SK-N-SH treated with all-trans-retinoic acid at 6 μM for 48 hours (cell line): ENCODE measurements at regions not wholly inside any gene's neighbourhood (a gene's known extent, or its start where the extent isn't known, plus 50 kb on each side); places are given as distances from the start of the nearest gene placed in this dataset.

Source experiments
- ATAC-seq: fragments of 200-7000 bp; cut with Tn5 transposase; 3 replicates; pipeline ENCODE4 v1.9.1; 2020; ENCODE audit warnings: mild to moderate bottlenecking, moderate library complexity
- ARNTL ChIP-seq: fragments of 450-650 bp; formaldehyde crosslinking; IDR thresholded peaks from 2 replicates; pipeline ENCODE4 v1.5.0; 2020; ENCODE audit warnings: low read depth, mild to moderate bottlenecking, moderate library complexity, borderline replicate concordance
- BACH2 ChIP-seq: fragments of 250-450 bp; sonication (Bioruptor Pico); IDR thresholded peaks from 2 replicates; pipeline ENCODE4 v1.9.0; 2021; ENCODE audit warnings: mild to moderate bottlenecking, borderline replicate concordance
- CSDC2 ChIP-seq: fragments of 250-450 bp; sonication (Bioruptor Pico); IDR thresholded peaks from 2 replicates; pipeline ENCODE4 v1.5.0; 2020; ENCODE audit warnings: mild to moderate bottlenecking, moderate library complexity
- GLIS3 ChIP-seq: fragments of 250-450 bp; sonication (Bioruptor Pico); IDR thresholded peaks from 2 replicates; pipeline ENCODE4 v1.5.0; 2020; ENCODE audit warnings: mild to moderate bottlenecking, moderate library complexity
- ISL1 ChIP-seq: fragments of 250-450 bp; sonication (Bioruptor Pico); IDR thresholded peaks from 2 replicates; pipeline ENCODE4 v2.1.2; 2022; ENCODE audit warnings: mild to moderate bottlenecking, moderate library complexity
- OSR1 ChIP-seq: fragments of 250-450 bp; sonication (Bioruptor Pico); IDR thresholded peaks from 2 replicates; pipeline ENCODE4 v1.8.0; 2022; ENCODE audit warnings: moderate library complexity, mild to moderate bottlenecking, inconsistent platforms
- POU6F1 ChIP-seq: fragments of 250-450 bp; sonication (Bioruptor Pico); IDR thresholded peaks from 2 replicates; pipeline ENCODE4 v1.8.0; 2021; ENCODE audit warnings: low read depth, mild to moderate bottlenecking, moderate library complexity, borderline replicate concordance
- PPARA ChIP-seq: fragments of 250-450 bp; sonication (Bioruptor Pico); IDR thresholded peaks from 2 replicates; pipeline ENCODE4 v1.5.0; 2020; ENCODE audit warnings: mild to moderate bottlenecking, borderline replicate concordance
- RARB ChIP-seq: fragments of 250-450 bp; sonication (Bioruptor Pico); IDR thresholded peaks from 2 replicates; pipeline ENCODE4 v1.8.0; 2021; ENCODE audit warnings: mild to moderate bottlenecking, moderate library complexity
- SNAI2 ChIP-seq: fragments of 250-450 bp; sonication (Bioruptor Pico); IDR thresholded peaks from 2 replicates; pipeline ENCODE4 v1.5.0; 2020; ENCODE audit warnings: mild to moderate bottlenecking, moderate library complexity
- TCF4 ChIP-seq: fragments of 250-450 bp; sonication (Bioruptor Pico); IDR thresholded peaks from 2 replicates; pipeline ENCODE4 v1.8.0; 2021; ENCODE audit warnings: mild to moderate bottlenecking, moderate library complexity, borderline replicate concordance
- TOX ChIP-seq: fragments of 250-450 bp; sonication (Bioruptor Pico); IDR thresholded peaks from 2 replicates; pipeline ENCODE4 v1.8.0; 2021; ENCODE audit warnings: mild to moderate bottlenecking, moderate library complexity, borderline replicate concordance
- TSHZ2 ChIP-seq: fragments of 250-450 bp; sonication (Bioruptor Pico); IDR thresholded peaks from 2 replicates; pipeline ENCODE4 v1.5.0; 2020; ENCODE audit warnings: mild to moderate bottlenecking, moderate library complexity
- ZC3H10 ChIP-seq: fragments of 250-450 bp; sonication (Bioruptor Pico); IDR thresholded peaks from 2 replicates; pipeline ENCODE4 v1.5.1; 2021; ENCODE audit warnings: mild to moderate bottlenecking, moderate library complexity
- ZFP3 ChIP-seq: fragments of 250-450 bp; sonication (Bioruptor Pico); IDR thresholded peaks from 2 replicates; pipeline ENCODE4 v1.5.0; 2020; ENCODE audit warnings: mild to moderate bottlenecking, moderate library complexity
- ZFP30 ChIP-seq: fragments of 450-650 bp; formaldehyde crosslinking; IDR thresholded peaks from 2 replicates; pipeline ENCODE4 v1.5.0; 2022; ENCODE audit warnings: mild to moderate bottlenecking, moderate library complexity
- ZNF565 ChIP-seq: fragments of 450-650 bp; formaldehyde crosslinking; conservative IDR thresholded peaks from 2 replicates; pipeline ENCODE4 v1.5.0; 2020; ENCODE audit warnings: low read depth, mild to moderate bottlenecking, moderate library complexity
- ZNF8 ChIP-seq: fragments of 450-650 bp; formaldehyde crosslinking; IDR thresholded peaks from 2 replicates; pipeline ENCODE4 v1.5.0; 2020; ENCODE audit warnings: mild to moderate bottlenecking, moderate library complexity
- TF ChIP-seq, protein P1 (sequence below): fragments of 250-450 bp; sonication (Bioruptor Pico); IDR thresholded peaks from 2 replicates; pipeline ENCODE4 v1.8.0; 2020; ENCODE audit warnings: mild to moderate bottlenecking, moderate library complexity, borderline replicate concordance

DNA sequence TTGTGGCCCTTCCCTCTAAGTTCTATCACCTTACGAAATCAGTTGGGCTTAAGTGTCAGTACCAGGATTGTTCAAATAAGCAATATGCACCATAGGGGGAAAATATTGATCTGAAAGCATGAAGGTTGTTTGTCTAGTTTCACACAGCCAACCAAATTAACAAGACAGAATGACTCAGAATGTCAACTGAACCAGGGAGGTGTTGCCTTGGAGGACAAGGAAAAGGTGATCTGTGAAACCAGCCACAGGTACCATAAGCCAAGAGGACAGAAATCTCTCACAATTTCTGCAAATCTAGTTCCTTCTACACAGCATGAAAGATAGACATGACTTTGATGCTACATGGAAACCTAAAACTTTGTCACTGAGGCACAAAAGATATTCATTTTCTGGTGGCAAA lies 297.9 kb downstream of the BCL11B start:
- ATAC-seq, result no peak

GRCh38 chr14:98976271-98976670 lies 295.7 kb downstream of the BCL11B start:
- TF ChIP-seq GLIS3 (no peak), PPARA (CRISPR knock-in tag) (no peak), ZNF565 (no peak), BACH2 (CRISPR knock-in tag) (no peak), ZNF8 (no peak), SNAI2 (no peak), ARNTL (no peak), ZFP30 (CRISPR knock-in tag) (no peak), POU6F1 (no peak), ZFP3 (CRISPR knock-in tag) (no peak), ZC3H10 (CRISPR knock-in tag) (no peak), TOX (CRISPR knock-in tag) (no peak), OSR1 (CRISPR knock-in tag) (no peak)
- TF ChIP-seq, protein P1, sequence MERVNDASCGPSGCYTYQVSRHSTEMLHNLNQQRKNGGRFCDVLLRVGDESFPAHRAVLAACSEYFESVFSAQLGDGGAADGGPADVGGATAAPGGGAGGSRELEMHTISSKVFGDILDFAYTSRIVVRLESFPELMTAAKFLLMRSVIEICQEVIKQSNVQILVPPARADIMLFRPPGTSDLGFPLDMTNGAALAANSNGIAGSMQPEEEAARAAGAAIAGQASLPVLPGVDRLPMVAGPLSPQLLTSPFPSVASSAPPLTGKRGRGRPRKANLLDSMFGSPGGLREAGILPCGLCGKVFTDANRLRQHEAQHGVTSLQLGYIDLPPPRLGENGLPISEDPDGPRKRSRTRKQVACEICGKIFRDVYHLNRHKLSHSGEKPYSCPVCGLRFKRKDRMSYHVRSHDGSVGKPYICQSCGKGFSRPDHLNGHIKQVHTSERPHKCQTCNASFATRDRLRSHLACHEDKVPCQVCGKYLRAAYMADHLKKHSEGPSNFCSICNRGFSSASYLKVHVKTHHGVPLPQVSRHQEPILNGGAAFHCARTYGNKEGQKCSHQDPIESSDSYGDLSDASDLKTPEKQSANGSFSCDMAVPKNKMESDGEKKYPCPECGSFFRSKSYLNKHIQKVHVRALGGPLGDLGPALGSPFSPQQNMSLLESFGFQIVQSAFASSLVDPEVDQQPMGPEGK, result no peak

More for the DNA sequence above, 297.9 kb downstream of the BCL11B start:
- TF ChIP-seq ISL1 (CRISPR knock-in tag), result no peak
- TF ChIP-seq ZNF565, result no peak
- TF ChIP-seq ZNF8, result no peak
- TF ChIP-seq PPARA (CRISPR knock-in tag), result no peak
- no peak for TF ChIP-seq TSHZ2

DNA sequence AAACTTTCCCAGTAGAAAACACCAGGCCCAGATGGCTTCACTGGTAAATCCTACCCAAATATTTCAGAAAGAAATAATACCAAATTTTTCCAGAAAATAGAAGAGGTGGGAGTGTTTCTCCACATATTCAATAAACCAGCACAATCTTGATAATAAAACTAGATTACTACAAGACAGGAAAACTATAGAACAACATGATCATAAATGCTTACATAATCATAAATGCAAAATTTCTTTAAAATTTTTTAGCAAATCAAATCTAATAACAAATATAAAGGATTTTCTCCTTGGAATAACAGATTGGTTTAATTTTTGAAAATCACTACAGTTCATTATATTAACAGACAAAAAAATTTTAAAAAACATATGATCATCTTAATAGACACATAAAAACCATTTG lies 294.5 kb downstream of the BCL11B start:
- TF ChIP-seq POU6F1 (no peak), ZFP3 (CRISPR knock-in tag) (no peak), GLIS3 (no peak), ISL1 (CRISPR knock-in tag) (no peak), TCF4 (no peak), CSDC2 (CRISPR knock-in tag) (no peak), PPARA (CRISPR knock-in tag) (no peak), RARB (no peak)
- TF ChIP-seq, protein P1, result no peak

More at GRCh38 chr14:98976271-98976670, 295.7 kb downstream of the BCL11B start:
- ATAC-seq, result no peak

DNA sequence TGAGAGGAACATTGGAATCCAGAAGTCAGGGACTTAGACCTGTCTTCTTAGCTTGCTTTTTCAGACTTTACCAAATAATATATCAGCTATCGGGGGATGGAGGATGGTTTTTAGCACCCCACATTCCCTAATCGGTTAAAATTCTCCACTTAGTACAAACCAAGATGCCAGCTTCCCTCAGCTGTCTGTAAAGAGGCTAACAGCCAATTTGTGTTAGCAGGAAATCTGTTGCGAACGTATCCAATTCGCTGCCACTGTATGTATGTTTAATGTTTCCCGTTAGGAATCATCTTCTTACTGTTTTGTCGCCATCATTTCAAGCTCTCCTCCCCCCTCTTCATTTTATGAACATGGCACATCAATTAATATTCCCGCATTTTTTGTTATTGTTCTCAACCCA lies 289.0 kb downstream of the BCL11B start:
- ATAC-seq, result no peak
- TF ChIP-seq, protein P1, result no peak
- TF ChIP-seq RARB (no peak), GLIS3 (no peak), OSR1 (CRISPR knock-in tag) (no peak)

More for the DNA sequence above, 294.5 kb downstream of the BCL11B start:
- ATAC-seq, result no peak
